Fibroblast of lung (primary cell): ENCODE measurements at regions not wholly inside any gene's neighbourhood (a gene's known extent, or its start where the extent isn't known, plus 50 kb on each side); places are given as distances from the start of the nearest gene placed in this dataset.

Source experiments
- DNase-seq, 2 donors: peaks; one replicate each; pipeline versions ENCODE4 v3.0.0 to v3.0.0-alpha.2; 2010; ENCODE audit warnings: low read depth in 2 of 2
- H2AFZ ChIP-seq: 2 replicates; pipeline ENCODE4 v1.5.1; 2012; ENCODE audit warnings: low read length, control low read depth, inconsistent platforms
- H3K27ac ChIP-seq: 2 replicates; pipeline ENCODE4 v1.5.1; 2011; ENCODE audit warnings: low read length, control low read depth; ENCODE audit not compliant: insufficient read depth
- H3K27me3 ChIP-seq: 2 replicates; pipeline ENCODE4 v1.5.1; 2011; ENCODE audit warnings: mild to moderate bottlenecking, low read length; ENCODE audit not compliant: control insufficient read depth, insufficient read depth
- H3K36me3 ChIP-seq: 2 replicates; pipeline ENCODE4 v1.5.1; 2011; ENCODE audit warnings: low read length; ENCODE audit not compliant: control insufficient read depth, insufficient read depth
- H3K4me1 ChIP-seq: 2 replicates; pipeline ENCODE4 v1.5.1; 2011; ENCODE audit warnings: low read length; ENCODE audit not compliant: control insufficient read depth, insufficient read depth; ENCODE audit errors: extremely low read depth
- H3K4me2 ChIP-seq: 2 replicates; pipeline ENCODE4 v1.5.1; 2011; ENCODE audit warnings: low read length, control low read depth; ENCODE audit not compliant: insufficient read depth; ENCODE audit errors: extremely low read depth
- H3K4me3 ChIP-seq, 4 experiments: fragments of 200-600 bp in 1 of 4; sonication (generic) in 1 of 4; replicated peaks in 1 of 4; 2 replicates each; pipeline ENCODE4 v1.5.1; 2011 to 2016; ENCODE audit warnings: low read length in 4 of 4, low read depth in 3 of 4, mild to moderate bottlenecking in 3 of 4, control low read depth in 2 of 4, inconsistent platforms in 1 of 4, mixed read lengths in 1 of 4; ENCODE audit not compliant: insufficient read depth in 1 of 4; ENCODE audit errors: control extremely low read depth in 1 of 4
- H3K79me2 ChIP-seq: 2 replicates; pipeline ENCODE4 v1.5.1; 2012; ENCODE audit warnings: mild to moderate bottlenecking, low read length, inconsistent platforms; ENCODE audit not compliant: control insufficient read depth, insufficient read depth
- H3K9ac ChIP-seq: 2 replicates; pipeline ENCODE4 v1.5.1; 2011; ENCODE audit warnings: mild to moderate bottlenecking, low read length, control low read depth; ENCODE audit not compliant: insufficient read depth
- H3K9me3 ChIP-seq: 2 replicates; pipeline ENCODE4 v1.5.1; 2012; ENCODE audit warnings: low read depth, low read length; ENCODE audit not compliant: control insufficient read depth, insufficient read depth
- H4K20me1 ChIP-seq: 2 replicates; pipeline ENCODE4 v1.5.1; 2011; ENCODE audit warnings: low read length; ENCODE audit not compliant: control insufficient read depth, insufficient read depth; ENCODE audit errors: extremely low read depth
- EZH2 ChIP-seq: IDR thresholded peaks from 2 replicates; pipeline ENCODE4 v1.5.1; 2012; ENCODE audit warnings: low read length, control low read depth, mild to moderate bottlenecking; ENCODE audit errors: missing control alignments
- TF ChIP-seq, protein P1 (sequence below), 2 donors: IDR thresholded peaks in 1 of 2; conservative IDR thresholded peaks in 1 of 2; 1 replicate in 1 of 2; 2 replicates in 1 of 2; pipeline ENCODE4 v1.5.1; 2011 to 2012; ENCODE audit warnings: low read length in 2 of 2, control low read depth in 1 of 2, inconsistent platforms in 1 of 2, low read depth in 1 of 2, mild to moderate bottlenecking in 1 of 2

GRCh38 chr15:39228889-39229288, 352.0 kb upstream of the THBS1 start:
- no peaks in the 10 kb centered on the region for H3K79me2 ChIP-seq
- H3K4me2 ChIP-seq: no peak overlapping the region
- no peak overlapping the region for H3K9ac ChIP-seq
- H3K9me3 ChIP-seq: no peaks in the 10 kb centered on the region
- no peak for TF ChIP-seq EZH2
- TF ChIP-seq, protein P1, sequence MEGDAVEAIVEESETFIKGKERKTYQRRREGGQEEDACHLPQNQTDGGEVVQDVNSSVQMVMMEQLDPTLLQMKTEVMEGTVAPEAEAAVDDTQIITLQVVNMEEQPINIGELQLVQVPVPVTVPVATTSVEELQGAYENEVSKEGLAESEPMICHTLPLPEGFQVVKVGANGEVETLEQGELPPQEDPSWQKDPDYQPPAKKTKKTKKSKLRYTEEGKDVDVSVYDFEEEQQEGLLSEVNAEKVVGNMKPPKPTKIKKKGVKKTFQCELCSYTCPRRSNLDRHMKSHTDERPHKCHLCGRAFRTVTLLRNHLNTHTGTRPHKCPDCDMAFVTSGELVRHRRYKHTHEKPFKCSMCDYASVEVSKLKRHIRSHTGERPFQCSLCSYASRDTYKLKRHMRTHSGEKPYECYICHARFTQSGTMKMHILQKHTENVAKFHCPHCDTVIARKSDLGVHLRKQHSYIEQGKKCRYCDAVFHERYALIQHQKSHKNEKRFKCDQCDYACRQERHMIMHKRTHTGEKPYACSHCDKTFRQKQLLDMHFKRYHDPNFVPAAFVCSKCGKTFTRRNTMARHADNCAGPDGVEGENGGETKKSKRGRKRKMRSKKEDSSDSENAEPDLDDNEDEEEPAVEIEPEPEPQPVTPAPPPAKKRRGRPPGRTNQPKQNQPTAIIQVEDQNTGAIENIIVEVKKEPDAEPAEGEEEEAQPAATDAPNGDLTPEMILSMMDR (conservative IDR thresholded peaks at IDR 0.05 in 1 of 2, IDR thresholded peaks at IDR 0.05 in 1 of 2; ENCODE audit: low read depth in 1 of 2, low read length in 2 of 2): no peak
- no peak overlapping the region for H3K27ac ChIP-seq
- H3K4me3 ChIP-seq: no peak overlapping the region
- no peaks in the 10 kb centered on the region for H3K27me3 ChIP-seq
- no peaks in the 10 kb centered on the region for H3K36me3 ChIP-seq
- peaks cover 13% of the 10 kb centered on the region for H3K4me1 ChIP-seq
- DNase-seq: no peak
- H2AFZ ChIP-seq: no peak overlapping the region
- H4K20me1 ChIP-seq: no peaks in the 10 kb centered on the region

- H3K27ac ChIP-seq: no peak overlapping the region
- no peaks in the 10 kb centered on the region for H4K20me1 ChIP-seq
- H3K9ac ChIP-seq: no peak overlapping the region
- no peaks in the 10 kb centered on the region for H3K36me3 ChIP-seq
- no peak for TF ChIP-seq EZH2
- TF ChIP-seq, protein P1 (conservative IDR thresholded peaks at IDR 0.05 in 1 of 2, IDR thresholded peaks at IDR 0.05 in 1 of 2; ENCODE audit: low read depth in 1 of 2, low read length in 2 of 2): no peak
- H3K4me2 ChIP-seq: no peak overlapping the region
- H3K9me3 ChIP-seq: no peaks in the 10 kb centered on the region
- H3K4me3 ChIP-seq: no peak overlapping the region
- DNase-seq: peak in 1 of 2 donors; percentile 33
- no peaks in the 10 kb centered on the region for H3K27me3 ChIP-seq
- peak overlapping the region; percentile 13 for H2AFZ ChIP-seq
- no peaks in the 10 kb centered on the region for H3K79me2 ChIP-seq
- H3K4me1 ChIP-seq: peaks cover 13% of the 10 kb centered on the region
Observed at GRCh38 chr15:39230205-39230907, 350.5 kb upstream of the THBS1 start.

DNA sequence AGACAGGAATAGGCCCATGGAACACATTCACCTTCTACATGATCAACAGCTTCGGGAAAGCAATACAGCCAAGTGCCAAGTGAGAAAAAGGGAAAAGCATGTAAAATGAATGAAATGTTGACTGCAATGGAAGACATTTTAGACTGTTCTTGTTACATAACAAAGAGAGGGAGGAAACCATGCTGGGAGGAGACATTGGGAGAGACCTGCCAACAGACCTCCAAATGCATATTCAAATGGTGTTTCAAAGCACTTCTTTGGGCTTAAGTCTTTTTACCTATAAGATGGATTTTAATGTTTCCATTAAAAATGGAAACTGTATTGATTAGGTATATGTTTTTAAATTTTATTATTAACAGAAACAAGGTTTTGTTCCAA, 350.0 kb upstream of the THBS1 start:
- Histone ChIP-seq H2AFZ (peak overlapping the region; percentile 13), H3K4me2 (no peak overlapping the region)

More for the DNA sequence above, 350.0 kb upstream of the THBS1 start:
- Histone ChIP-seq H3K36me3 (no peaks in the 10 kb centered on the region), H3K4me1 (peaks cover 15% of the 10 kb centered on the region), H3K9ac (no peak overlapping the region), H3K79me2 (no peaks in the 10 kb centered on the region), H3K4me3 (no peak overlapping the region), H3K27ac (no peak overlapping the region), H3K9me3 (no peaks in the 10 kb centered on the region), H4K20me1 (no peaks in the 10 kb centered on the region), H3K27me3 (no peaks in the 10 kb centered on the region)
- no peak for DNase-seq
- TF ChIP-seq EZH2: no peak
- TF ChIP-seq, protein P1 (conservative IDR thresholded peaks at IDR 0.05 in 1 of 2, IDR thresholded peaks at IDR 0.05 in 1 of 2; ENCODE audit: low read depth in 1 of 2, low read length in 2 of 2): no peak
